ENCODE measurements at regions not wholly inside any gene's neighbourhood (a gene's known extent, or its start where the extent isn't known, plus 50 kb on each side); places are given as distances from the start of the nearest gene placed in this dataset.

DNA sequence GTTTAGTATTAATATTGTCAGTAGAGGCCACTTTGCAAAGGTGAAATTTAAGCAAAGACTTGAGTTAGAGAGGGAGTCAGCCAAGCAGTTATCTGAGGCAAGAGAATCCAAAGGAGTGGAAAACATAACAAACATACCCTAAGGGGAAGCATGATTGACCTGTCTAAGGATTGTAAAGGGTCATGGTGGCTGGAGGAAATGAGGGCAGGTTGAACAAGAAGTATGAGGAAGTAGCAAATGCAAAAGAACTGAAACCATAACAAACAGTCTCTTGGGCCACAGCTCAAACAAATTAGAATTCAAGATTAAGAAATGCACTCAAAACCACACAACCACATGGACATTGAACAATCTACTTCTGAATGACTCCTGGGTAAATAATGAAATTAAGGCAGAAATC, 103.2 kb downstream of the FBXO5 start:
- Histone ChIP-seq H3K27ac (no peak overlapping the region), H3K4me1 (no peaks in the 10 kb centered on the region), H3K27me3 (ENCODE audit: low read depth) (no peaks in the 10 kb centered on the region), H3K4me3 (no peak overlapping the region), H3K36me3 (no peaks in the 10 kb centered on the region), H3K9me3 (no peaks in the 10 kb centered on the region)
- intact Hi-C loops (cut with DNase I): no loop called here
- DNase-seq: no peak
- TF ChIP-seq CTCF (IDR thresholded peaks at IDR 0.05): no peak
- no peak for ATAC-seq

DNA sequence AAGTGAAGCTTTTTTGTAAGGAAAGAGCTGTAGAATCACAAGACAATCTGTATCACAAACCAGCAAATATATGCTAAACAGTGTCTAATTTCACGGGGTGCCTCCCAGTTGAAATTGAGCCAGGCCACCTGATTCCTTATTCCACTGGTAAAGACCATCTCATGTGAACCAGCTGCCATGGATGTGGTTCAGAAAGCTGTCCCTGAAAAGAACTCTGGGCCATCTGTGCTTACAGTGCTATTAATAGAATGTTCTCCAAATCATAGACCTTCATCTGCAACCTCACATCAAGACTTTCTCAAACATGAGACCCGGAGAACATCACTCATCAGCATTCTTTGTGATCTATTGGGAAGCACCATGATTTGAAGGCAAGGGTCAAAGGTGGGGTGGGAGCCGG, 89.7 kb downstream of the FBXO5 start:
- H3K4me1 ChIP-seq: no peaks in the 10 kb centered on the region
- ATAC-seq (no peak), DNase-seq (no peak)
- intact Hi-C loops (cut with DNase I): no loop called here
- H3K9me3 ChIP-seq: no peaks in the 10 kb centered on the region
- H3K27ac ChIP-seq: no peak overlapping the region
- no peak for TF ChIP-seq CTCF (IDR thresholded peaks at IDR 0.05)
- no peak overlapping the region for H3K4me3 ChIP-seq
- H3K27me3 ChIP-seq (ENCODE audit: low read depth): no peaks in the 10 kb centered on the region
- H3K36me3 ChIP-seq: no peaks in the 10 kb centered on the region

GRCh38 chr6:152896923-152897322, 85.9 kb downstream of the FBXO5 start:
- intact Hi-C loops (cut with DNase I): no loop called here
- H3K27ac ChIP-seq: no peak overlapping the region
- no peaks in the 10 kb centered on the region for H3K36me3 ChIP-seq
- ATAC-seq (no peak), DNase-seq (no peak)
- H3K9me3 ChIP-seq: no peaks in the 10 kb centered on the region
- no peaks in the 10 kb centered on the region for H3K27me3 ChIP-seq (ENCODE audit: low read depth)
- no peaks in the 10 kb centered on the region for H3K4me1 ChIP-seq
- TF ChIP-seq CTCF (IDR thresholded peaks at IDR 0.05): no peak
- H3K4me3 ChIP-seq: no peak overlapping the region

DNA sequence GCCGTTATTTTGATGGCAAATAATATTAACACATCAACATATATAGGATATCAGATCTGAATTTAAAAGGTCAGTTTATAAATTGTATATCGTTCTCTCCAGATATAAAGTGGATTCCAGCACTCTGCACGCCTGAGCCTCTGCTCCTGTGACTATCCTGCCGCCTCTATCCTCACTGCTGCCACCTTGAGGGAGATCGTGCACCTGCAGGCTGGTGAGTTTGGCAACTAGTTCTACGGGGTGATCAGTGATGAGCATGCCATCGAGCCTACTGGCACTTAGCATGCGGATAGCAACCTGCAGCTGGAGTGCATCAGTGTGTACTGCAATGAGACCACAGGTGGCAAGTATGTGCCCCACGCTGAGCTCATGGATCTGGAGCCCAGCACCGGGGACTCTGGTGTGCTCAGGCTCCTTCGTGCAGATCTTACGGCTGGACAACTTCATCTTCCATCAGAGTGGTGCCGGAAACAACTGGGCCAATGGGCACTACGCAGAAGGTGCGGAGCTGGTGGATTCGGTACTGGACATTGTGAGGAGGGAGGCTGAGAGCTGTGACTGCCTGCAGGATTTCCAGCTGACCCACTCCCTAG, 84.9 kb downstream of the FBXO5 start:
- H3K36me3 ChIP-seq: no peaks in the 10 kb centered on the region
- H3K9me3 ChIP-seq: no peaks in the 10 kb centered on the region
- intact Hi-C loops (cut with DNase I): no loop called here
- no peaks in the 10 kb centered on the region for H3K4me1 ChIP-seq
- no peak overlapping the region for H3K4me3 ChIP-seq
- peak; percentile 60 for DNase-seq
- H3K27ac ChIP-seq: no peak overlapping the region
- TF ChIP-seq CTCF (IDR thresholded peaks at IDR 0.05): peak; percentile 83
- peak; percentile 87 to 88 for ATAC-seq
- no peaks in the 10 kb centered on the region for H3K27me3 ChIP-seq (ENCODE audit: low read depth)

DNA sequence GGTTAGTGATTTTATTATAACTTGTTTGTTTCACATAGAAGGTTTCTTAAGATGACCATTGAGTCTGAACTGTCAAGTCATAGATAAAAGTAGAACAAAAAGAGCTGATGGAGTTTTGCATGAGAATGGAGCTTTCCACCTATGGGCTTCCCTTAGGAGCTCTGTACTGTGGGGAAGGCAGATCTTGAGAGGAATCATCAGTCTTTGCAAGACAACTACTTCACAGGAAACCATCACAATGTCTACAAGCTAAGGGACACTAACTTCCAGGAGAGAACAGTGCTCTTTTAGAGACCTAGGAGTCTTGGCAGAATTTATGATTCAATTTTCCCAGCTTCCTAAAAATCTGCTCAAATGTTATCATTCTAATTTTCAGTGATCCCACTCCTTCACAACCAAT, 78.2 kb downstream of the FBXO5 start:
- ATAC-seq (no peak), DNase-seq (no peak)
- Histone ChIP-seq H3K27ac (no peak overlapping the region), H3K9me3 (no peaks in the 10 kb centered on the region), H3K27me3 (ENCODE audit: low read depth) (no peaks in the 10 kb centered on the region), H3K36me3 (no peaks in the 10 kb centered on the region), H3K4me1 (no peaks in the 10 kb centered on the region), H3K4me3 (no peak overlapping the region)
- TF ChIP-seq CTCF (IDR thresholded peaks at IDR 0.05): no peak
- intact Hi-C loops (cut with DNase I): no loop called here

Data from lower lobe of right lung (tissue), 2 donors.